ENCODE measurements at regions not wholly inside any gene's neighbourhood (a gene's known extent, or its start where the extent isn't known, plus 50 kb on each side); places are given as distances from the start of the nearest gene placed in this dataset.

GRCh38 chr6:76275746-76276145 lies 203.3 kb upstream of the IMPG1 start:
- FAIRE-seq, result no peak
- WGBS (ENCODE audit: insufficient coverage, low coverage, missing lambda C conversion rate), result 0% methylated on average over 1 of the region's 1 CpG
- intact Hi-C loops (cut with micrococcal nuclease), result no loop called here

GRCh38 chr6:76264468-76264867 lies 192.0 kb upstream of the IMPG1 start:
- Histone ChIP-seq H3K4me2 (ENCODE audit: insufficient read depth, low read length) (no peak overlapping the region), H3K4me1 (replicated peaks in 1 of 2; ENCODE audit: control insufficient read depth in 2 of 2, insufficient read depth in 2 of 2, low read length in 2 of 2) (no peaks in the 10 kb centered on the region), H3K4me3 (no peak overlapping the region), H3K9ac (ENCODE audit: insufficient read depth in 1 of 2, low read depth in 2 of 2, low read length in 2 of 2) (no peak overlapping the region), H3K27me3 (ENCODE audit: control insufficient read depth in 2 of 2, insufficient read depth in 2 of 2, low read length in 2 of 2) (no peaks in the 10 kb centered on the region), H3K9me3 (replicated peaks; ENCODE audit: control insufficient read depth, insufficient read depth, low read depth, low read length) (no peaks in the 10 kb centered on the region; the same call in 1 of the 2 replicates), H3K79me2 (ENCODE audit: control insufficient read depth, insufficient read depth, low read length) (no peaks in the 10 kb centered on the region), H2AFZ (ENCODE audit: low read depth, low read length) (no peak overlapping the region), H3K9me1 (ENCODE audit: control insufficient read depth, insufficient read depth, low read length) (no peaks in the 10 kb centered on the region), H3K27ac (ENCODE audit: extremely low read depth, low read depth, low read length) (no peak overlapping the region), H4K20me1 (replicated peaks; ENCODE audit: control insufficient read depth, insufficient read depth, low read length) (no peaks in the 10 kb centered on the region), H3K36me3 (ENCODE audit: control insufficient read depth, insufficient read depth, low read length) (no peaks in the 10 kb centered on the region)
- ChIA-PET CTCF (ENCODE audit: low intra/inter-chr PET ratio) (no interaction called here), POLR2A (no interaction called here)
- intact Hi-C loops (cut with micrococcal nuclease) (no loop called here), in situ Hi-C loops (cut with MboI) (no loop called here)
- ATAC-seq (no peak), DNase-seq (ENCODE audit: extremely low read depth in 1 of 4, low spot score in 3 of 4) (no peak), FAIRE-seq (no peak)
- 0% methylated on average over 1 of the region's 1 CpG for WGBS (ENCODE audit: insufficient coverage, low coverage, missing lambda C conversion rate)
- no TSS peak for BruUV-seq (replicated peaks)
- TF ChIP-seq GTF2F1 (IDR thresholded peaks at IDR 0.05; ENCODE audit: low read depth, low read length) (no peak), ZNF12 (CRISPR knock-in tag; IDR thresholded peaks at IDR 0.05) (no peak), MED1 (CRISPR knock-in tag; IDR thresholded peaks at IDR 0.05; ENCODE audit: borderline replicate concordance) (no peak), GATAD2B (IDR thresholded peaks at IDR 0.05; ENCODE audit: borderline replicate concordance) (no peak), HOMEZ (CRISPR knock-in tag; IDR thresholded peaks at IDR 0.05) (no peak), BRD9 (IDR thresholded peaks at IDR 0.05; ENCODE audit: low read depth, partially characterized antibody) (no peak), PATZ1 (CRISPR knock-in tag; IDR thresholded peaks at IDR 0.05; ENCODE audit: borderline replicate concordance) (no peak), ZBTB12 (CRISPR knock-in tag; IDR thresholded peaks at IDR 0.05) (no peak), ZNF184 (CRISPR knock-in tag; IDR thresholded peaks at IDR 0.05) (no peak), ZNF589 (CRISPR knock-in tag; IDR thresholded peaks at IDR 0.05; ENCODE audit: low read depth) (no peak), ARID2 (IDR thresholded peaks at IDR 0.05) (no peak), SRSF9 (IDR thresholded peaks at IDR 0.05; ENCODE audit: borderline replicate concordance, low read depth, low read length) (no peak), RBFOX2 (IDR thresholded peaks at IDR 0.05; ENCODE audit: low read depth, low read length) (no peak)

More at GRCh38 chr6:76275746-76276145, 203.3 kb upstream of the IMPG1 start:
- in situ Hi-C loops (cut with MboI), result no loop called here
- H3K36me3 ChIP-seq (ENCODE audit: control insufficient read depth, insufficient read depth, low read length), result no peaks in the 10 kb centered on the region
- H3K27me3 ChIP-seq (ENCODE audit: control insufficient read depth in 2 of 2, insufficient read depth in 2 of 2, low read length in 2 of 2), result no peaks in the 10 kb centered on the region
- BruUV-seq (replicated peaks), result no TSS peak
- no peaks in the 10 kb centered on the region for H3K9me3 ChIP-seq (replicated peaks; ENCODE audit: control insufficient read depth, insufficient read depth, low read depth, low read length)
- no peak for TF ChIP-seq EZH2 (IDR thresholded peaks at IDR 0.05; ENCODE audit: borderline replicate concordance, low read depth, low read length)
- H3K4me2 ChIP-seq (ENCODE audit: insufficient read depth, low read length), result no peak overlapping the region
- ChIA-PET POLR2A (no interaction called here), CTCF (ENCODE audit: low intra/inter-chr PET ratio) (no interaction called here)
- H3K9ac ChIP-seq (ENCODE audit: insufficient read depth in 1 of 2, low read depth in 2 of 2, low read length in 2 of 2), result no peak overlapping the region
- ATAC-seq (no peak), DNase-seq (ENCODE audit: extremely low read depth in 1 of 4, low spot score in 3 of 4) (no peak)
- H3K4me1 ChIP-seq (replicated peaks in 1 of 2; ENCODE audit: control insufficient read depth in 2 of 2, insufficient read depth in 2 of 2, low read length in 2 of 2), result no peaks in the 10 kb centered on the region
- H3K27ac ChIP-seq (ENCODE audit: extremely low read depth, low read depth, low read length), result no peak overlapping the region
- H3K9me1 ChIP-seq (ENCODE audit: control insufficient read depth, insufficient read depth, low read length), result no peaks in the 10 kb centered on the region
- no peaks in the 10 kb centered on the region for H4K20me1 ChIP-seq (replicated peaks; ENCODE audit: control insufficient read depth, insufficient read depth, low read length)
- H2AFZ ChIP-seq (ENCODE audit: low read depth, low read length), result no peak overlapping the region
- H3K79me2 ChIP-seq (ENCODE audit: control insufficient read depth, insufficient read depth, low read length), result no peaks in the 10 kb centered on the region
- no peak overlapping the region for H3K4me3 ChIP-seq

Data from K562 (cell line).